Astrocyte (in vitro differentiated cells and primary cell): ENCODE measurements at regions not wholly inside any gene's neighbourhood (a gene's known extent, or its start where the extent isn't known, plus 50 kb on each side); places are given as distances from the start of the nearest gene placed in this dataset.

ENCODE experiments used
- DNase-seq: peaks from one replicate; pipeline ENCODE4 v3.0.0-alpha.2; 2010; ENCODE audit warnings: low read depth
- FAIRE-seq: peaks from 2 replicates; lab custom pipeline; 2011; peaks lifted over from hg19 to GRCh38; lab: Jason Lieb, UNC
- H2AFZ ChIP-seq: 2 replicates; pipeline ENCODE4 v1.6.0; 2012; ENCODE audit warnings: low read depth, low read length, inconsistent platforms
- H3K27ac ChIP-seq: 2 replicates; pipeline ENCODE4 v1.5.1; 2011; ENCODE audit warnings: low read depth, low read length, inconsistent platforms
- H3K27me3 ChIP-seq: 2 replicates; pipeline ENCODE4 v1.6.0; 2011; ENCODE audit warnings: low read length, inconsistent platforms; ENCODE audit not compliant: insufficient read depth
- H3K36me3 ChIP-seq: 2 replicates; pipeline ENCODE4 v1.5.1; 2011; ENCODE audit warnings: low read length, inconsistent platforms; ENCODE audit not compliant: insufficient read depth
- H3K4me1 ChIP-seq: 2 replicates; pipeline ENCODE4 v1.5.1; 2011; ENCODE audit warnings: low read length, inconsistent platforms; ENCODE audit not compliant: insufficient read depth
- H3K4me2 ChIP-seq: 2 replicates; pipeline ENCODE4 v1.6.0; 2012; ENCODE audit warnings: low read length, inconsistent platforms
- H3K4me3 ChIP-seq: 2 replicates; pipeline ENCODE4 v1.5.1; 2011; ENCODE audit warnings: low read depth, mild to moderate bottlenecking, low read length, inconsistent platforms; ENCODE audit not compliant: insufficient read depth
- H3K79me2 ChIP-seq: 2 replicates; pipeline ENCODE4 v1.6.0; 2012; ENCODE audit warnings: mild to moderate bottlenecking, low read length, inconsistent platforms; ENCODE audit not compliant: insufficient read depth
- H3K9ac ChIP-seq: 2 replicates; pipeline ENCODE4 v1.6.0; 2012; ENCODE audit warnings: mild to moderate bottlenecking, low read length, inconsistent platforms
- H3K9me3 ChIP-seq: 2 replicates; pipeline ENCODE4 v1.5.1; 2012; ENCODE audit warnings: low read depth, mild to moderate bottlenecking, low read length, inconsistent platforms; ENCODE audit not compliant: insufficient read depth
- H4K20me1 ChIP-seq: 2 replicates; pipeline ENCODE4 v1.6.0; 2012; ENCODE audit warnings: low read length, inconsistent platforms; ENCODE audit not compliant: insufficient read depth
- H3K27ac Mint-ChIP-seq: one replicate; pipeline ENCODE4 v1.8.0; 2021; ENCODE audit warnings: mild to moderate bottlenecking, mixed read lengths; ENCODE audit not compliant: unreplicated experiment
- H3K27me3 Mint-ChIP-seq: one replicate; pipeline ENCODE4 v1.8.0; 2021; ENCODE audit warnings: low read depth, mixed read lengths; ENCODE audit not compliant: unreplicated experiment
- H3K36me3 Mint-ChIP-seq: one replicate; pipeline ENCODE4 v1.8.0; 2021; ENCODE audit warnings: low read depth, mixed read lengths; ENCODE audit not compliant: unreplicated experiment
- H3K4me1 Mint-ChIP-seq: one replicate; pipeline ENCODE4 v1.8.0; 2021; ENCODE audit warnings: low read depth, mixed read lengths; ENCODE audit not compliant: unreplicated experiment
- H3K4me3 Mint-ChIP-seq: one replicate; pipeline ENCODE4 v1.8.0; 2021; ENCODE audit warnings: mild to moderate bottlenecking, moderate library complexity, mixed read lengths; ENCODE audit not compliant: unreplicated experiment
- H3K9me3 Mint-ChIP-seq: one replicate; pipeline ENCODE4 v1.8.0; 2021; ENCODE audit warnings: mild to moderate bottlenecking, mixed read lengths; ENCODE audit not compliant: unreplicated experiment
- CTCF ChIP-seq: IDR thresholded peaks from 2 replicates; pipeline ENCODE4 v1.5.1; 2011; ENCODE audit warnings: low read depth, mild to moderate bottlenecking, inconsistent platforms, low read length, moderate library complexity; ENCODE audit not compliant: insufficient read depth
- EZH2 ChIP-seq: IDR thresholded peaks from 2 replicates; pipeline ENCODE4 v1.6.1; 2012; ENCODE audit warnings: mild to moderate bottlenecking, low read length, inconsistent platforms; ENCODE audit not compliant: insufficient read depth

DNA sequence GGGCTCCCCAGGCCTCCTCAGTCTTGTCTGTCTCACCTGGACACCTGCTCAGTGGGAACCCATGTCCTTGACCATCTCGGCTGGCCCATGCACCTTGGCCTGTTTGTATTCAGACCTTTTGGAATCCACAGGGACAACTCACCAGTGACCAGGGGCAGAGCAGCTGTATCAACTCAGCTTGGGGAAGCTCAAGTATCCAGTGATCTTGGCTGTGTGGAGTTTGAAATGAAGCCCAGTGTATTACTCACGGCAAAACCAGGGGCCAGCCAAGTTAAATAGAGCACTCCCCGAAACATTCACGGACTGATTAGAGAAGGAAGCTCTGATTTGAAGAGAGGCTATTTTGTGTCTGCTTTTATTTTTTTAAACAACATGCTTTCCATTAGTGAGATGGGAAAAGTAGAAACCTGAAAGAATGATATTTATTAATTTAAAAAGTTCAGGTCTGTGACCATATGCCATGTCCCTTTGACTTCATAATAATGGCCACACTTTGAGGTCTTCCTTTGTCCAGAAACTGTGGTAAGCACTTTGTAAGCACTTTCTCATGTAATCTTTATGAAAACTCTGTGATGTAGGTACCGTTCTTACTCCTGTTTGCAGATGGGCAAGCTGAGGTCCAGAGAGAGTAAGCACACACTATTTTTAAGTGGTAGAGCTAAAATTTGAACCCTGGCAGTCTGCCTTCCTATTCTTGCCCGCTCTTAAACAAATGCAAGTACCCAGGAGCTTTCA, 656.5 kb downstream of the BNC2 start:
- Histone ChIP-seq H3K27me3 (no peaks in the 10 kb centered on the region), H2AFZ (no peak overlapping the region), H3K79me2 (no peaks in the 10 kb centered on the region), H4K20me1 (no peaks in the 10 kb centered on the region), H3K4me2 (peak overlapping the region; percentile 48), H3K4me1 (peaks cover 31% of the 10 kb centered on the region), H3K9me3 (no peaks in the 10 kb centered on the region), H3K27ac (peak overlapping the region; percentile 55), H3K36me3 (no peaks in the 10 kb centered on the region), H3K4me3 (no peak overlapping the region), H3K9ac (no peak overlapping the region)
- DNase-seq (peak; percentile 99), FAIRE-seq (peak; percentile 90)
- Mint-ChIP-seq H3K27ac (no peak overlapping the region), H3K4me1 (peaks cover 3% of the 10 kb centered on the region), H3K4me3 (no peak overlapping the region), H3K9me3 (peaks cover 5% of the 10 kb centered on the region), H3K27me3 (peaks cover 6% of the 10 kb centered on the region), H3K36me3 (peaks cover 4% of the 10 kb centered on the region)
- TF ChIP-seq CTCF, result no peak
- no peak for TF ChIP-seq EZH2

DNA sequence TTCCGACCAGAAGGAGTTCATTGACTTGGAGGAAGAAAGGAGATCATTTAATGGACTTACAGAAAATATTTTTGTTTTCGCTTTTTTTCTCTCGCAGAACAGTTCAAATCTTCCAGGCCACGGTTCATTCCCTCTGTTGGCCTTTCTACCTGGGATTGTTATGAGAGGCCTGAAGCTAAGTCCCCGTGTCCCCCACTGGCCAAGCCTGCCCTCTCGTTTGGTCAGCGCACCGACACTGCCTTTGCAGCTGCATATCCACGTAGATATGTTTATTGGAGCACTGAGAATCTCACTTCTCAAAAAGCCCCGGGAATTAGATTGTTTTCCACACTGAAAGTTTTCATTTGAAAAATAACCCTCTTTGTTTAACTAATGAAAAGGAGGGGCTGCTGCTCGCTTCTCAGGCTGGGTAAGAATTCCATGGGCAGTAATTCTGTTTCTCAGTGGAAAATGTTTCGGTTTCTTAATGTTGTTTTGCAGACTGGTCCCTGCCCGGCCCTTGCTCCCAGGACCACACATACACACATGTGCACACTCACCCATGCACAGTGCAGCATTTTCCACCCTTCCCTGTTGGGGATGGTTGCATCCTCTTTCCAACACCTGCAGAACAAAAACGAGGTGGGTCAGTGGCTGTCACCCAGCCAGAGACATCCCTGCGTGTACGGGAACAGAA, 655.7 kb downstream of the BNC2 start:
- no peak for FAIRE-seq
- Mint-ChIP-seq H3K4me1 (peaks cover 3% of the 10 kb centered on the region), H3K36me3 (peaks cover 4% of the 10 kb centered on the region), H3K4me3 (no peak overlapping the region), H3K27me3 (peaks cover 6% of the 10 kb centered on the region), H3K27ac (no peak overlapping the region), H3K9me3 (peaks cover 5% of the 10 kb centered on the region)
- no peaks in the 10 kb centered on the region for H3K79me2 ChIP-seq
- no peaks in the 10 kb centered on the region for H3K27me3 ChIP-seq
- H3K4me3 ChIP-seq, result no peak overlapping the region
- H2AFZ ChIP-seq, result no peak overlapping the region
- H3K4me1 ChIP-seq, result peaks cover 31% of the 10 kb centered on the region
- no peak overlapping the region for H3K27ac ChIP-seq
- no peaks in the 10 kb centered on the region for H3K9me3 ChIP-seq
- no peak overlapping the region for H3K9ac ChIP-seq
- no peak overlapping the region for H3K4me2 ChIP-seq
- no peak for DNase-seq
- TF ChIP-seq EZH2, result no peak
- no peak for TF ChIP-seq CTCF
- no peaks in the 10 kb centered on the region for H3K36me3 ChIP-seq
- no peaks in the 10 kb centered on the region for H4K20me1 ChIP-seq

DNA sequence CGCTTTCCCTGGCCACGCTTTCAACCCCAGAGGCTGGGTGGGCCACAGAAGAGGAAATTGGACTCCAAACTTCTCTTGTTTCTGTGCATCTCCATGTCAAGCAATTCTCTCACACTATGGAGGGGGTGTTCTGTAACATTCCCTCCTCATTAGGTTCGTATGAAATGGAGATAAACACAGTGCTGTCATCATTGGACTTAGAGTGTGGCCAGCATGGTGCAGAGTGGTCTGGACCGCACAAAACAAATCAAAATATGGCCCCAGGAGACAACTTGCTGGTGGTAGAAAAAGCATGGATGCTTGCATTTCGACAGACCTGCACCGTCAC, 655.2 kb downstream of the BNC2 start:
- Histone ChIP-seq H3K4me2 (no peak overlapping the region), H3K27ac (no peak overlapping the region)
- H3K27ac Mint-ChIP-seq, result no peak overlapping the region

More for the DNA sequence above, 655.2 kb downstream of the BNC2 start:
- FAIRE-seq (no peak), DNase-seq (no peak)
- Mint-ChIP-seq H3K36me3 (peaks cover 4% of the 10 kb centered on the region), H3K4me3 (no peak overlapping the region), H3K27me3 (peaks cover 6% of the 10 kb centered on the region), H3K9me3 (peaks cover 5% of the 10 kb centered on the region), H3K4me1 (peaks cover 3% of the 10 kb centered on the region)
- H3K27me3 ChIP-seq, result no peaks in the 10 kb centered on the region
- H3K79me2 ChIP-seq, result no peaks in the 10 kb centered on the region
- no peaks in the 10 kb centered on the region for H4K20me1 ChIP-seq
- no peaks in the 10 kb centered on the region for H3K36me3 ChIP-seq
- H2AFZ ChIP-seq, result no peak overlapping the region
- H3K4me1 ChIP-seq, result peaks cover 31% of the 10 kb centered on the region
- no peak overlapping the region for H3K9ac ChIP-seq
- TF ChIP-seq EZH2, result no peak
- no peak for TF ChIP-seq CTCF
- H3K4me3 ChIP-seq, result no peak overlapping the region
- no peaks in the 10 kb centered on the region for H3K9me3 ChIP-seq
